ENCODE measurements at regions not wholly inside any gene's neighbourhood (a gene's known extent, or its start where the extent isn't known, plus 50 kb on each side); places are given as distances from the start of the nearest gene placed in this dataset.

GRCh38 chr3:69458803-69459365 is 73.0 kb upstream of the FRMD4B start:
- TF ChIP-seq, protein P1, sequence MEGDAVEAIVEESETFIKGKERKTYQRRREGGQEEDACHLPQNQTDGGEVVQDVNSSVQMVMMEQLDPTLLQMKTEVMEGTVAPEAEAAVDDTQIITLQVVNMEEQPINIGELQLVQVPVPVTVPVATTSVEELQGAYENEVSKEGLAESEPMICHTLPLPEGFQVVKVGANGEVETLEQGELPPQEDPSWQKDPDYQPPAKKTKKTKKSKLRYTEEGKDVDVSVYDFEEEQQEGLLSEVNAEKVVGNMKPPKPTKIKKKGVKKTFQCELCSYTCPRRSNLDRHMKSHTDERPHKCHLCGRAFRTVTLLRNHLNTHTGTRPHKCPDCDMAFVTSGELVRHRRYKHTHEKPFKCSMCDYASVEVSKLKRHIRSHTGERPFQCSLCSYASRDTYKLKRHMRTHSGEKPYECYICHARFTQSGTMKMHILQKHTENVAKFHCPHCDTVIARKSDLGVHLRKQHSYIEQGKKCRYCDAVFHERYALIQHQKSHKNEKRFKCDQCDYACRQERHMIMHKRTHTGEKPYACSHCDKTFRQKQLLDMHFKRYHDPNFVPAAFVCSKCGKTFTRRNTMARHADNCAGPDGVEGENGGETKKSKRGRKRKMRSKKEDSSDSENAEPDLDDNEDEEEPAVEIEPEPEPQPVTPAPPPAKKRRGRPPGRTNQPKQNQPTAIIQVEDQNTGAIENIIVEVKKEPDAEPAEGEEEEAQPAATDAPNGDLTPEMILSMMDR (IDR thresholded peaks at IDR 0.05) = no peak
- no peak for TF ChIP-seq JUND (IDR thresholded peaks at IDR 0.05)
- TF ChIP-seq GABPA (IDR thresholded peaks at IDR 0.05; ENCODE audit: low read depth) = no peak
- no peak for TF ChIP-seq POLR2AphosphoS5 (IDR thresholded peaks at IDR 0.05; ENCODE audit: low read depth, low read length)

Data from SK-N-SH (cell line).